H1 (cell line): ENCODE measurements at regions not wholly inside any gene's neighbourhood (a gene's known extent, or its start where the extent isn't known, plus 50 kb on each side); places are given as distances from the start of the nearest gene placed in this dataset.

Experiments
- CTCF ChIA-PET: fragments of 300-600 bp; sonication (Branson Sonifier 250); formaldehyde crosslinking; loops from one replicate; lab custom pipeline; 2021; ENCODE audit not compliant: partially characterized antibody; lab: Charles Lee
- POLR2A ChIA-PET: fragments of 300-600 bp; sonication (Branson Sonifier 250); formaldehyde crosslinking; loops from one replicate; lab custom pipeline; 2021; ENCODE audit warnings: inconsistent platforms; ENCODE audit not compliant: partially characterized antibody; lab: Charles Lee
- DNase-seq, 2 experiments: peaks; one replicate each; pipeline versions ENCODE4 v3.0.0 to v3.0.0-alpha.2; 2010 to 2022; ENCODE audit warnings: low spot score in 2 of 2, low read depth in 1 of 2, mixed read lengths in 1 of 2
- FAIRE-seq: peaks from 2 replicates; lab custom pipeline; 2011; peaks lifted over from hg19 to GRCh38; lab: Jason Lieb, UNC
- H2AFZ ChIP-seq: 2 replicates; pipeline ENCODE4 v1.8.1; 2012; ENCODE audit warnings: low read length, inconsistent platforms
- H2AK5ac ChIP-seq: 2 replicates; pipeline ENCODE4 v1.6.1; 2013; ENCODE audit warnings: low read depth, low read length
- H2BK120ac ChIP-seq: replicated peaks from 2 replicates; pipeline ENCODE3; 2013; ENCODE audit warnings: low read depth, low read length, inconsistent platforms
- H2BK12ac ChIP-seq: 2 replicates; pipeline ENCODE4 v1.6.1; 2013; ENCODE audit warnings: low read depth, low read length
- H2BK15ac ChIP-seq: 2 replicates; pipeline ENCODE4 v1.6.1; 2013; ENCODE audit warnings: low read length
- H2BK20ac ChIP-seq: 2 replicates; pipeline ENCODE4 v1.6.1; 2013; ENCODE audit warnings: low read length
- H2BK5ac ChIP-seq: 2 replicates; pipeline ENCODE4 v1.6.1; 2013; ENCODE audit warnings: low read depth, low read length
- H3K14ac ChIP-seq: 2 replicates; pipeline ENCODE4 v1.6.1; 2013; ENCODE audit warnings: inconsistent platforms; ENCODE audit not compliant: insufficient read length
- H3K18ac ChIP-seq: 2 replicates; pipeline ENCODE4 v1.6.1; 2013; ENCODE audit warnings: low read length; ENCODE audit errors: extremely low read depth
- H3K23ac ChIP-seq: 2 replicates; pipeline ENCODE4 v1.6.1; 2013; ENCODE audit warnings: inconsistent platforms; ENCODE audit not compliant: insufficient read length
- H3K23me2 ChIP-seq: 2 replicates; pipeline ENCODE4 v1.6.1; 2013; ENCODE audit warnings: low read depth, low read length
- H3K27ac ChIP-seq: 2 replicates; pipeline ENCODE4 v1.6.1; 2011; ENCODE audit warnings: low read depth, low read length, inconsistent platforms
- H3K27me3 ChIP-seq, 4 experiments: replicated peaks in 1 of 4; 1 replicate in 1 of 4; 2 replicates in 3 of 4; pipeline versions ENCODE4 v1.6.1 to v1.8.1; 2011 to 2013; ENCODE audit warnings: low read length in 3 of 4, mild to moderate bottlenecking in 3 of 4, inconsistent platforms in 2 of 4, mixed read lengths in 2 of 4, moderate library complexity in 1 of 4; ENCODE audit not compliant: control insufficient read depth in 3 of 4, insufficient read depth in 3 of 4; ENCODE audit errors: extremely low read depth in 1 of 4
- H3K36me3 ChIP-seq, 4 experiments: 2 replicates each; pipeline versions ENCODE4 v1.6.1 to v1.8.1; 2011 to 2013; ENCODE audit warnings: mild to moderate bottlenecking in 4 of 4, low read length in 3 of 4, moderate library complexity in 2 of 4, control low read depth in 1 of 4, inconsistent platforms in 1 of 4; ENCODE audit not compliant: insufficient read depth in 4 of 4, control insufficient read depth in 2 of 4
- H3K4ac ChIP-seq: replicated peaks from 2 replicates; pipeline ENCODE3; 2013; ENCODE audit warnings: low read length, low read depth, mixed read lengths, inconsistent platforms; ENCODE audit not compliant: insufficient read length
- H3K4me1 ChIP-seq, 4 experiments: replicated peaks in 1 of 4; 1 replicate in 1 of 4; 2 replicates in 3 of 4; pipeline versions ENCODE4 v1.6.1 to v1.8.1; 2011 to 2013; ENCODE audit warnings: low read length in 3 of 4, inconsistent platforms in 2 of 4, mixed read lengths in 1 of 4; ENCODE audit not compliant: insufficient read depth in 4 of 4, control insufficient read depth in 3 of 4
- H3K4me2 ChIP-seq, 2 experiments: 2 replicates each; pipeline versions ENCODE4 v1.6.1 to v1.8.1; 2011 to 2013; ENCODE audit warnings: low read depth in 2 of 2, low read length in 2 of 2, control low read depth in 1 of 2, inconsistent platforms in 1 of 2, mild to moderate bottlenecking in 1 of 2; ENCODE audit not compliant: insufficient read depth in 1 of 2
- H3K4me3 ChIP-seq, 4 experiments: fragments of 200-600, 300-600 bp in 1 of 4; sonication (generic), shearing (Covaris generic), sonication (Bioruptor Twin) in 1 of 4; 2 replicates each; pipeline versions ENCODE4 v1.5.1 to v1.8.1; 2011 to 2016; ENCODE audit warnings: low read length in 4 of 4, low read depth in 3 of 4, control low read depth in 2 of 4, inconsistent platforms in 2 of 4, mild to moderate bottlenecking in 2 of 4, mixed read lengths in 1 of 4, moderate library complexity in 1 of 4; ENCODE audit not compliant: insufficient read depth in 2 of 4; ENCODE audit errors: extremely low read depth in 1 of 4
- H3K56ac ChIP-seq: replicated peaks from 2 replicates; pipeline ENCODE3; 2013; ENCODE audit warnings: low read depth, mild to moderate bottlenecking, mixed read lengths, low read length, inconsistent platforms; ENCODE audit not compliant: insufficient read length
- H3K79me1 ChIP-seq: 2 replicates; pipeline ENCODE4 v1.6.1; 2013; ENCODE audit warnings: low read depth, low read length, control low read depth
- H3K79me2 ChIP-seq, 2 experiments: 2 replicates each; pipeline versions ENCODE4 v1.6.1 to v1.8.1; 2012 to 2013; ENCODE audit warnings: low read length in 2 of 2, mild to moderate bottlenecking in 2 of 2, inconsistent platforms in 1 of 2; ENCODE audit not compliant: insufficient read depth in 2 of 2, control insufficient read depth in 1 of 2
- H3K9ac ChIP-seq, 4 experiments: replicated peaks in 1 of 4; 1 replicate in 1 of 4; 2 replicates in 3 of 4; pipeline versions ENCODE4 v1.6.1 to v1.8.1; 2011 to 2013; ENCODE audit warnings: low read depth in 3 of 4, low read length in 3 of 4, control low read depth in 2 of 4, mild to moderate bottlenecking in 2 of 4, moderate library complexity in 2 of 4, inconsistent platforms in 1 of 4; ENCODE audit errors: extremely low read depth in 1 of 4
- H3K9me3 ChIP-seq, 2 experiments: 2 replicates each; pipeline versions ENCODE4 v1.6.1 to v1.8.1; 2012 to 2013; ENCODE audit warnings: mild to moderate bottlenecking in 2 of 2, moderate library complexity in 2 of 2, control low read depth in 1 of 2, inconsistent platforms in 1 of 2, low read depth in 1 of 2, low read length in 1 of 2, mixed read lengths in 1 of 2; ENCODE audit not compliant: insufficient read depth in 2 of 2
- H4K20me1 ChIP-seq, 2 experiments: replicated peaks in 1 of 2; 2 replicates each; pipeline versions ENCODE3 to v1.8.1; 2011 to 2013; ENCODE audit warnings: inconsistent platforms in 2 of 2, low read length in 2 of 2, mild to moderate bottlenecking in 1 of 2; ENCODE audit not compliant: insufficient read depth in 2 of 2, control insufficient read depth in 1 of 2
- H4K5ac ChIP-seq: 2 replicates; pipeline ENCODE4 v1.6.1; 2013; ENCODE audit warnings: low read length, low read depth, mixed read lengths, inconsistent platforms; ENCODE audit not compliant: insufficient read length
- H4K8ac ChIP-seq: 2 replicates; pipeline ENCODE4 v1.8.0; 2013; ENCODE audit warnings: mild to moderate bottlenecking, moderate library complexity, low read length, inconsistent platforms; ENCODE audit not compliant: insufficient read depth; ENCODE audit errors: extremely low read depth
- H4K91ac ChIP-seq: replicated peaks from 2 replicates; pipeline ENCODE3; 2013; ENCODE audit warnings: low read length, mixed read lengths, inconsistent platforms; ENCODE audit not compliant: insufficient read length
- BACH1 ChIP-seq: IDR thresholded peaks from 2 replicates; pipeline ENCODE4 v1.6.1; 2012; ENCODE audit warnings: low read length, improper control_type of control experiment
- CHD1 ChIP-seq: IDR thresholded peaks from 2 replicates; pipeline ENCODE4 v1.6.1; 2012; ENCODE audit warnings: low read depth, low read length, improper control_type of control experiment
- CTBP2 ChIP-seq: IDR thresholded peaks from 2 replicates; pipeline ENCODE4 v1.7.0; 2011; ENCODE audit warnings: borderline replicate concordance, mild to moderate bottlenecking, moderate library complexity, mixed read lengths, low read length; ENCODE audit not compliant: insufficient read depth, insufficient read length
- HDAC6 ChIP-seq: IDR thresholded peaks from one replicate; pipeline ENCODE4 v1.7.1; 2012; ENCODE audit warnings: low read depth, mild to moderate bottlenecking, inconsistent platforms, low read length, moderate library complexity
- JUN ChIP-seq: IDR thresholded peaks from 2 replicates; pipeline ENCODE4 v1.6.1; 2011; ENCODE audit warnings: low read depth, mild to moderate bottlenecking, improper control_type of control experiment, low read length
- NANOG ChIP-seq: IDR thresholded peaks from 2 replicates; pipeline ENCODE4 v1.6.1; 2011; ENCODE audit warnings: low read length, low read depth, mild to moderate bottlenecking, inconsistent platforms; ENCODE audit not compliant: insufficient read depth, poor library complexity, severe bottlenecking
- NRF1 ChIP-seq: IDR thresholded peaks from 2 replicates; pipeline ENCODE4 v1.6.1; 2011; ENCODE audit warnings: mild to moderate bottlenecking, low read depth, low read length, improper control_type of control experiment
- RXRA ChIP-seq: IDR thresholded peaks from 2 replicates; pipeline ENCODE4 v1.6.1; 2011; ENCODE audit warnings: low read depth, mild to moderate bottlenecking, low read length, moderate library complexity; ENCODE audit not compliant: insufficient read depth
- SAP30 ChIP-seq: fragments of 300-600 bp; sonication (generic); IDR thresholded peaks from 2 replicates; pipeline ENCODE4 v1.7.1; 2012; ENCODE audit warnings: low read length, moderate library complexity, mild to moderate bottlenecking, inconsistent platforms; ENCODE audit not compliant: insufficient read depth, insufficient replicate concordance
- SP1 ChIP-seq: IDR thresholded peaks from 2 replicates; pipeline ENCODE4 v1.6.1; 2011; ENCODE audit warnings: low read depth, low read length
- SP4 ChIP-seq: IDR thresholded peaks from 2 replicates; pipeline ENCODE4 v1.6.1; 2012; ENCODE audit warnings: low read length, inconsistent platforms
- WGBS, 2 experiments: shearing (Covaris generic) in 1 of 2; methylation state at CpG; one replicate each; pipeline versions ENCODE4 v1.1.6 to v1.1.7; 2013 to 2015; ENCODE audit warnings: low lambda C conversion rate in 2 of 2, mixed read lengths in 2 of 2, inconsistent platforms in 1 of 2, low coverage in 1 of 2, missing lambda C conversion rate in 1 of 2; ENCODE audit not compliant: insufficient replicate concordance in 2 of 2, insufficient coverage in 1 of 2, insufficient read length in 1 of 2; ENCODE audit errors: extremely low coverage in 1 of 2, missing lambda C conversion rate in 1 of 2; 5-methylcytosine and 5-hydroxymethylcytosine counted together
- TF ChIP-seq, protein P1 (sequence below): IDR thresholded peaks from 2 replicates; pipeline ENCODE4 v1.6.1; 2011; ENCODE audit warnings: low read length, improper control_type of control experiment

DNA sequence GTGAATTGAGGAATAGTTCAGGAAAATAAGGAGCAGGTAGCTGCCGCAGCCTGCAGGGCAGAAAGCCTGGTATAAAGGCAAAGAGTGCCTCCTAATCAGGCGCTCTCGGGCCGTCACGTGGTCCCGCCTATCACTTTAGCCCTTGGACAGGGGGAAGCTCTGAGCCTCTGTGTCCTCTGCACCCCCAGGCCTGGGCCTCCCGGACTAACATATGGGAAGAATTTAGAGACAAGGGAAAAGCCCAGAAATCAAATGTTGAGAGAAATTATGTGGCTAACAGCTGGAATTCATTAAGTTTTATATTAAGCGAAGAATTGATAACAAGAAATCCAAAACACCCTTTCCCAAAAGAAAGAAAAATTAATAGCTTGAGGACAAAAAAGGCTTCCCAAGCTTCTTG lies 417.7 kb downstream of the ATP23 start:
- Histone ChIP-seq H3K14ac (no peak overlapping the region), H2AK5ac (no peak overlapping the region), H2BK15ac (no peak overlapping the region), H3K4ac (no peak overlapping the region), H3K56ac (no peak overlapping the region), H4K8ac (peak overlapping the region; percentile 57; the same call in 1 of the 2 replicates), H3K4me2 (no peak overlapping the region), H3K27me3 (no peaks in the 10 kb centered on the region; a peak in 2 of 7 replicates), H3K27ac (no peak overlapping the region), H3K9me3 (no peaks in the 10 kb centered on the region), H2BK120ac (no peak overlapping the region), H3K79me2 (no peaks in the 10 kb centered on the region), H2AFZ (no peak overlapping the region), H3K79me1 (no peaks in the 10 kb centered on the region), H4K5ac (no peak overlapping the region), H2BK12ac (no peak overlapping the region), H3K4me1 (no peaks in the 10 kb centered on the region), H2BK20ac (no peak overlapping the region), H4K20me1 (no peaks in the 10 kb centered on the region), H2BK5ac (no peak overlapping the region), H3K18ac (no peak overlapping the region), H3K4me3 (no peak overlapping the region), H3K36me3 (no peaks in the 10 kb centered on the region), H4K91ac (no peak overlapping the region), H3K23ac (no peak overlapping the region), H3K9ac (no peak overlapping the region), H3K23me2 (no peaks in the 10 kb centered on the region)
- WGBS, 2 experiments, result 91% methylated on average over 8 of the region's 8 CpGs; no CpG with 5 or more reads in 1 of the 2 experiments
- ChIA-PET CTCF (interaction anchor here (1.0 to 2.1 kb wide), 3 partner anchors 9 to 20 kb away, joined by 3 to 6 read pairs (median 3); no protein-coding TSS in a partner anchor), POLR2A (no interaction called here)
- FAIRE-seq, result no peak
- no peak for DNase-seq
- TF ChIP-seq NRF1 (no peak), SP1 (no peak), CHD1 (no peak), BACH1 (no peak), SAP30 (no peak), HDAC6 (no peak), CTBP2 (no peak), JUN (no peak), NANOG (no peak), SP4 (no peak), RXRA (no peak)
- TF ChIP-seq, protein P1, sequence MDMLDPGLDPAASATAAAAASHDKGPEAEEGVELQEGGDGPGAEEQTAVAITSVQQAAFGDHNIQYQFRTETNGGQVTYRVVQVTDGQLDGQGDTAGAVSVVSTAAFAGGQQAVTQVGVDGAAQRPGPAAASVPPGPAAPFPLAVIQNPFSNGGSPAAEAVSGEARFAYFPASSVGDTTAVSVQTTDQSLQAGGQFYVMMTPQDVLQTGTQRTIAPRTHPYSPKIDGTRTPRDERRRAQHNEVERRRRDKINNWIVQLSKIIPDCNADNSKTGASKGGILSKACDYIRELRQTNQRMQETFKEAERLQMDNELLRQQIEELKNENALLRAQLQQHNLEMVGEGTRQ, result no peak
